Type B pancreatic cell (in vitro differentiated cells): ENCODE measurements at regions not wholly inside any gene's neighbourhood (a gene's known extent, or its start where the extent isn't known, plus 50 kb on each side); places are given as distances from the start of the nearest gene placed in this dataset.

ENCODE experiments used
- DNase-seq: peaks from one replicate; pipeline ENCODE4 v3.0.0; 2021; ENCODE audit warnings: mixed read lengths; ENCODE audit not compliant: unreplicated experiment; ENCODE audit errors: extremely low spot score
- H3K27ac Mint-ChIP-seq: 2 replicates; pipeline ENCODE4 v1.8.0; 2021; ENCODE audit warnings: mild to moderate bottlenecking, mixed read lengths
- H3K27me3 Mint-ChIP-seq: 2 replicates; pipeline ENCODE4 v1.8.0; 2021; ENCODE audit warnings: mixed read lengths
- H3K36me3 Mint-ChIP-seq: 2 replicates; pipeline ENCODE4 v1.8.0; 2021; ENCODE audit warnings: mixed read lengths
- H3K4me1 Mint-ChIP-seq: one replicate; pipeline ENCODE4 v1.8.0; 2021; ENCODE audit warnings: mixed read lengths; ENCODE audit not compliant: unreplicated experiment
- H3K4me3 Mint-ChIP-seq: 2 replicates; pipeline ENCODE4 v1.8.0; 2021; ENCODE audit warnings: mild to moderate bottlenecking, mixed read lengths
- H3K9me3 Mint-ChIP-seq: 2 replicates; pipeline ENCODE4 v1.8.0; 2021; ENCODE audit warnings: mixed read lengths
- TF ChIP-seq, protein P1 (sequence below): fragments of 200-600 bp; sonication (generic); conservative IDR thresholded peaks from 2 replicates; pipeline ENCODE4 v1.5.0; 2021; ENCODE audit warnings: antibody characterized with exemption, mild to moderate bottlenecking

DNA sequence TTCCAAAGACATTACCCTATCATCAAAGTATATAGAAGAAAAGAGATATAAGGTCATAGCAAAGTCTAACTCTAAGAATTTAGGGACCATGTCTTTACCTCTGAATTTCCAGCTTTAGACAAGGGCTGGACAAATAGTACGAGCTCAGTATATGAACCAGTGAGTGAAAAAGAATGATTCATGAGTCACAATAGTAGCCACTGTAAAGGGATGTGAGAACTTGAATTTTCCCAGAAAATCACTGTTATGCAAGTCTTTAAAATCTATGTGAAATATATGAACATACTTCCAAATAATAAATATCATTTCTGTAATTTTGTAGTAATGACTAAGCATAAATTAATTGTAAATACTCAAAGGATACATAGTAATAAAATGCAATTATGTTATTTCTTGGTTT, 305.9 kb upstream of the PRR16 start:
- Mint-ChIP-seq H3K9me3 (no peaks in the 10 kb centered on the region), H3K4me1 (peaks cover 12% of the 10 kb centered on the region), H3K27ac (no peak overlapping the region), H3K27me3 (no peaks in the 10 kb centered on the region), H3K4me3 (no peak overlapping the region), H3K36me3 (no peaks in the 10 kb centered on the region)
- DNase-seq = no peak
- TF ChIP-seq, protein P1, sequence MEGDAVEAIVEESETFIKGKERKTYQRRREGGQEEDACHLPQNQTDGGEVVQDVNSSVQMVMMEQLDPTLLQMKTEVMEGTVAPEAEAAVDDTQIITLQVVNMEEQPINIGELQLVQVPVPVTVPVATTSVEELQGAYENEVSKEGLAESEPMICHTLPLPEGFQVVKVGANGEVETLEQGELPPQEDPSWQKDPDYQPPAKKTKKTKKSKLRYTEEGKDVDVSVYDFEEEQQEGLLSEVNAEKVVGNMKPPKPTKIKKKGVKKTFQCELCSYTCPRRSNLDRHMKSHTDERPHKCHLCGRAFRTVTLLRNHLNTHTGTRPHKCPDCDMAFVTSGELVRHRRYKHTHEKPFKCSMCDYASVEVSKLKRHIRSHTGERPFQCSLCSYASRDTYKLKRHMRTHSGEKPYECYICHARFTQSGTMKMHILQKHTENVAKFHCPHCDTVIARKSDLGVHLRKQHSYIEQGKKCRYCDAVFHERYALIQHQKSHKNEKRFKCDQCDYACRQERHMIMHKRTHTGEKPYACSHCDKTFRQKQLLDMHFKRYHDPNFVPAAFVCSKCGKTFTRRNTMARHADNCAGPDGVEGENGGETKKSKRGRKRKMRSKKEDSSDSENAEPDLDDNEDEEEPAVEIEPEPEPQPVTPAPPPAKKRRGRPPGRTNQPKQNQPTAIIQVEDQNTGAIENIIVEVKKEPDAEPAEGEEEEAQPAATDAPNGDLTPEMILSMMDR = no peak

DNA sequence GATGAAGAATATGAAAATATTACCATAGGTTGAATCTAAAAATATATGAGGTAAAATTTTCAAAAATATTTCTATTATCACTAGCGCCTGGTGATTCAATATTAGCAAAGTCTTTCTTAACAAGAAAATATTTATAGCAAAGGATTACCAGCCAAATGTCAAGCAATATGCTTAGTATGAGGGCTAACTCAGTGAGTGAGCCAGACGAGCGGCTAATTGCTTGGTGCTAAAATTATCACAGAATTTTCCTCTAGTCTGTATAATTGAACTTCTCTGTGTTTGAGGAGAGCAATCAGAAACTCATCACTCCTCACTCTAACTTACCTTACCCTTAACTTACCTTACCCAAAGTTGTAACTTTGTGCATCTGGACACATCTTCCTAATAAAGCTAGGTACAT, 304.9 kb upstream of the PRR16 start:
- no peak for DNase-seq
- TF ChIP-seq, protein P1 = no peak
- H3K36me3 Mint-ChIP-seq = no peaks in the 10 kb centered on the region
- peaks cover 12% of the 10 kb centered on the region for H3K4me1 Mint-ChIP-seq
- no peak overlapping the region for H3K4me3 Mint-ChIP-seq
- no peaks in the 10 kb centered on the region for H3K27me3 Mint-ChIP-seq
- no peak overlapping the region for H3K27ac Mint-ChIP-seq
- no peaks in the 10 kb centered on the region for H3K9me3 Mint-ChIP-seq

DNA sequence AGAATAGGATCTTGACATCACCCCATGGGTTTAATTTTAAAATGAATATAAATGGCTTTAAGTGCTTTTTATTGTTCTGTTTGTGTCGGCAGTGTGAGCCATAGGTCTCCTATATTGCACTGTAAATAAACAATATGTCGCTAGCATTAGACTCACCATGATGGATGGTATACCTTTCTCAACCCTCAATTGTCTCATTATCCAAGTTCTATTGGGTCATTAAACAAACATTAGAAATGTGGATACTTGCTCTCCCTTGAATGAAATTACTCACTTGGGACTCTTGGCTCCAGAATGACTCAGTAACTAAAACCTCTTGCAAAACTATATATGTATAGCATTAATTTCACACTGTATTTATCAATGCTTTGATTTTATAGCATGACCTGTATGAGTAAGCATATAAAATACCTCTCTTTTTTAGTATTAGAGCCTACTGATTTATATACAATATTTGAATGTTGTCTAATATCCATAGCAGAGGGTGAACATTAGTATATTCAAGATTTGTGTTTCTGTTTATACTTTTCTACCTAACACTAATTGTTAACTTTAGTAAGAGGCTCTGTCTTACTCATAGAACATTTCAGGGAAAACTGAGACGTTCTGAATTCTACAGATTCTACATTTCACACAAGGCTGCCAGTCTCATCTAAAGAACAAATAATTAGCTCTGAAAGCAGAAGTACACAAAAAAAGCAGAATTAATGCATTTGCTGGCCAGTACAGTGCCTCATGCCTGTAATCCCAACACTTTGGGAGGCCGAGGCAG, 303.8 kb upstream of the PRR16 start:
- H3K27ac Mint-ChIP-seq = no peak overlapping the region
- TF ChIP-seq, protein P1 = no peak
- DNase-seq = no peak
- no peaks in the 10 kb centered on the region for H3K27me3 Mint-ChIP-seq
- H3K4me3 Mint-ChIP-seq = no peak overlapping the region
- H3K4me1 Mint-ChIP-seq = peaks cover 12% of the 10 kb centered on the region
- no peaks in the 10 kb centered on the region for H3K9me3 Mint-ChIP-seq
- no peaks in the 10 kb centered on the region for H3K36me3 Mint-ChIP-seq

DNA sequence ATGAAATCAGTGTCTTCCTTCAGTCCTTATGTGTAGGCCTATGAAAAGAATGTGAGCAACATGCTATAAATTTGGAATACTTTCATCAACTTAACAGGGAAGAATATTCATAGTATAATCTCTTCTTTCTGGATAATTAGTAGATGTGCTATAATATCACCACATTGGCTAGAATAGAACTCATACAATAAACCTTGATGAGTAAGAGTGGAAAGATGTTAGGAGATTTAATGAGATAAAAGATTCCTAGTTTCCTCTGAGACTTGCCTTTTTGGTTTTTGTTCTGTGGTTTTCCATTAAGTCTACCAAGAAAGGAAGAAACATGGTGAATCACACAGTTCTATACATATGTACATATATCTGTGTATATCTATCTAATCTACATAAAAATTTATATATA, 301.8 kb upstream of the PRR16 start:
- peaks cover 12% of the 10 kb centered on the region for H3K4me1 Mint-ChIP-seq
- no peak overlapping the region for H3K4me3 Mint-ChIP-seq
- no peak overlapping the region for H3K27ac Mint-ChIP-seq
- no peak for DNase-seq
- TF ChIP-seq, protein P1 = no peak
- H3K9me3 Mint-ChIP-seq = no peaks in the 10 kb centered on the region
- H3K36me3 Mint-ChIP-seq = no peaks in the 10 kb centered on the region
- H3K27me3 Mint-ChIP-seq = no peaks in the 10 kb centered on the region

DNA sequence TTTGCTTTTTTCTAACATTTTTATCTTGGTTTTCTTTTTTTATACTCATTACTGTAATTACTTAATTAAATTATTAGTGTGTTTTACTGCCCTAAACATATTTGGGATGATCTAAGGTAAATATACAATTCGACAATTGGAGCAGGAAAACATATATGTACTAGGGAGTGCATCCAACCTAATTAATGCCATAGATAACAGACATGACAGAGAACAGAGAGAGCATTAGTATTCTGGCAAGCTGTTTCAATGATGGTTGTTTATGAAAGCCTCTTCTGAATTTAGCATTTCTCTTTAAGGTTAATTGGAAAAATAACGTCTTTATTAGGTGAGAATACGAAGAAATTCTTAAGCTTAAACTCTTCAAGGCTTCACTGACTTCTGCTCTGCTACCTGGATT, 300.1 kb upstream of the PRR16 start:
- TF ChIP-seq, protein P1 = no peak
- Mint-ChIP-seq H3K4me1 (peaks cover 12% of the 10 kb centered on the region), H3K36me3 (no peaks in the 10 kb centered on the region), H3K9me3 (no peaks in the 10 kb centered on the region), H3K4me3 (no peak overlapping the region), H3K27ac (no peak overlapping the region), H3K27me3 (no peaks in the 10 kb centered on the region)
- DNase-seq = no peak
